IPS-15b (cell line): ENCODE measurements at regions not wholly inside any gene's neighbourhood (a gene's known extent, or its start where the extent isn't known, plus 50 kb on each side); places are given as distances from the start of the nearest gene placed in this dataset.
"Not testable (repeated sequence)": the region's sequence is repeated elsewhere in the genome, so short reads cannot be mapped to it uniquely, and the experiment has no call there.

Source experiments
- H3K27me3 ChIP-seq: one replicate; pipeline ENCODE4 v1.6.1; 2013; ENCODE audit warnings: low read length; ENCODE audit not compliant: control insufficient read depth, insufficient read depth
- H3K36me3 ChIP-seq: one replicate; pipeline ENCODE4 v1.6.1; 2013; ENCODE audit warnings: low read length; ENCODE audit not compliant: control insufficient read depth, insufficient read depth
- H3K4me1 ChIP-seq: one replicate; pipeline ENCODE4 v1.6.1; 2013; ENCODE audit warnings: mild to moderate bottlenecking, low read length; ENCODE audit not compliant: control insufficient read depth, insufficient read depth
- H3K4me3 ChIP-seq: one replicate; pipeline ENCODE4 v1.5.1; 2013; ENCODE audit warnings: low read depth, low read length
- H3K9ac ChIP-seq: one replicate; pipeline ENCODE4 v1.6.1; 2013; ENCODE audit warnings: low read depth, mild to moderate bottlenecking, low read length
- H3K9me3 ChIP-seq: one replicate; pipeline ENCODE4 v1.6.1; 2013; ENCODE audit warnings: mild to moderate bottlenecking, low read length; ENCODE audit not compliant: control insufficient read depth, insufficient read depth

DNA sequence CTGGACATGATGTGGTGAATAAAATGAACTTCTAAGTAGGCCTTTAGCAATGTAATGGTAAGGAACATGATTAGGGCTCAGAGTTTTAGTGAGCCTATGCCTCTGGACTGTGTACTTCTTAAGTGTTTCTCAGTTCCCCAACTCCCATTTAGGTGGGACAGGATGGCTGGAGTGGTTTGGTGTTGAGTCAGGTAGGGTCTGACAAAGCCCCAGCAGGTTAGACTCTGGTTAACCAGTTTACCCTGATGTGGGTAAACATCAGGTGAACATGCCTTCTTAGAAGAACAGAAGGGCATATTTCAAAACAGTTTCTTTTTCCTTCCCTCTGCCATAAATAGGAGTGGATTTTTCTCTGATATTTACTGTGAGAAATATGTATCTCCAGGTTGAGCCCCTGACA, 1548.7 kb downstream of the GRIK2 start:
- H3K4me1 ChIP-seq, result no peaks in the 10 kb centered on the region
- H3K9ac ChIP-seq, result no peak overlapping the region
- no peaks in the 10 kb centered on the region for H3K36me3 ChIP-seq
- H3K4me3 ChIP-seq, result no peak overlapping the region
- no peaks in the 10 kb centered on the region for H3K27me3 ChIP-seq
- H3K9me3 ChIP-seq, result no peaks in the 10 kb centered on the region

- Histone ChIP-seq H3K9me3 (no peaks in the 10 kb centered on the region), H3K4me3 (no peak overlapping the region), H3K36me3 (no peaks in the 10 kb centered on the region), H3K4me1 (no peaks in the 10 kb centered on the region), H3K9ac (no peak overlapping the region), H3K27me3 (no peaks in the 10 kb centered on the region)
Measured at GRCh38 chr6:102936959-102937358, 1543.5 kb downstream of the GRIK2 start.

GRCh38 chr6:102928109-102928508, 1534.6 kb downstream of the GRIK2 start:
- Histone ChIP-seq H3K4me3 (no peak overlapping the region), H3K9me3 (no peaks in the 10 kb centered on the region), H3K4me1 (no peaks in the 10 kb centered on the region), H3K9ac (no peak overlapping the region), H3K27me3 (no peaks in the 10 kb centered on the region), H3K36me3 (no peaks in the 10 kb centered on the region)

DNA sequence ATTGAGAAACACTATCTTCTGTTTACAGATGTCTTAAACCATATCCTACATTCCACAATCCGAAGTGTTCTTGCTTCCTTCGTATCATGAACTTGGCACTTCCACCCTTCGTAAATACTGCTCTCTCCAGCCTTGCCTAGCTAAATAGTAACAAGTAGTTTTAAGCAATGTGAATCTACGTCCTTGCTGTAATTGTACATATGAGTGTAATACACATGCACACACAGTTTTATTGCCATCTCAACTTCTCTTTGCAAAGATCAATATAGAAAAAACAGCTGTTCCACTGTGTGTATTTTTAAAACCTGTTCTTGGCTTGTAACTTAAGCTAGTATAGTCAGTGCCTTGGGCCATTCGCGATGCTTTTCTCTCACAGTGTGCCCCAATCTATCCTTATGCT, 1524.7 kb downstream of the GRIK2 start:
- Histone ChIP-seq H3K4me1 (no peaks in the 10 kb centered on the region), H3K27me3 (no peaks in the 10 kb centered on the region), H3K36me3 (no peaks in the 10 kb centered on the region), H3K9ac (no peak overlapping the region), H3K4me3 (no peak overlapping the region), H3K9me3 (no peaks in the 10 kb centered on the region)

- Histone ChIP-seq H3K9ac (no peak overlapping the region), H3K4me1 (no peaks in the 10 kb centered on the region), H3K9me3 (no peaks in the 10 kb centered on the region), H3K27me3 (no peaks in the 10 kb centered on the region), H3K36me3 (no peaks in the 10 kb centered on the region), H3K4me3 (no peak overlapping the region)
Measured at GRCh38 chr6:102911571-102911970, 1518.1 kb downstream of the GRIK2 start.

- not testable (repeated sequence) for H3K4me1 ChIP-seq, H3K27me3 ChIP-seq, H3K9ac ChIP-seq, H3K36me3 ChIP-seq, H3K4me3 ChIP-seq, H3K9me3 ChIP-seq
Measured at GRCh38 chr6:102910701-102911139, 1517.2 kb downstream of the GRIK2 start.

DNA sequence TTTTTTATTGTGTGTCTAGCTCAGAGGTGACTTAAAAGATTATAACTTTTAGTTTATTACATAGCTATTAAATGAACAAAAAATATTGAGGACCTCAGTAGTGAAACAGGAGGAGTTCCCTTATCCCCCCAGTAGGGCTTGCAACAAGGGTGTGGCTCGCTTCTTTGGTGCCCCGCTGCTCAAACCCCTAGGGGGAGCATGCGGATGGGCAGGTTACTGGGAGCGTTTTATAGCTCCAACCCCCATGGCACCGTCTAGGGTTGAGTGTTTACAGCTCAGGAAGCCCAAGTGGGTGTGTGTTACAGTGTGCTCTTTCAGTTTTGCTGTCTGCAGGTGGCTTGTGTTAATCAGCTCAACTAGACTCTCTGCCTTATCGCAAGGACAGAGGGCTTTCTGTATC, 1513.7 kb downstream of the GRIK2 start:
- Histone ChIP-seq H3K27me3 (no peaks in the 10 kb centered on the region), H3K36me3 (no peaks in the 10 kb centered on the region), H3K4me3 (no peak overlapping the region), H3K9ac (no peak overlapping the region), H3K9me3 (no peaks in the 10 kb centered on the region), H3K4me1 (no peaks in the 10 kb centered on the region)

DNA sequence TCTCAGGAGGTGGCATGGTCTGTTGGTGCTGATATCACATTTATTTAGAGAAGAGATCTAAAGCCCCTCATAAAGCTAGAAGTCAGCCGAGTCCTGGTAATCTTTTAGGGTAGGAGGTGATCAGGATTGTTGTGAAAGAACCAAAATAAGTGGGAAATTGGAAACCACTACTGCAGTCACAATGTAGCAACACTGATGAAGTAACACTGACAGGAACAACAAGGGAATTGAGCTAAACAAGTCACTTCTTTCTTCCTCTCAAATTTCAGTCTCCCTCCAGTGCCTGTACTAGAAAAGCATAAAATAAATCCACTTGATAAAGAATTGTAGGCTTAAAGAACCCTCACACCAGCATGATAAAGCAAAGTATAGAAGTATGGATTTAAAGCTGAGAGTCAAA, 1509.0 kb downstream of the GRIK2 start:
- H3K36me3 ChIP-seq, result no peaks in the 10 kb centered on the region
- H3K27me3 ChIP-seq, result no peaks in the 10 kb centered on the region
- no peaks in the 10 kb centered on the region for H3K9me3 ChIP-seq
- no peak overlapping the region for H3K4me3 ChIP-seq
- H3K9ac ChIP-seq, result no peak overlapping the region
- H3K4me1 ChIP-seq, result no peaks in the 10 kb centered on the region

- Histone ChIP-seq H3K9ac (no peak overlapping the region), H3K4me3 (no peak overlapping the region), H3K36me3 (no peaks in the 10 kb centered on the region), H3K27me3 (no peaks in the 10 kb centered on the region), H3K4me1 (no peaks in the 10 kb centered on the region), H3K9me3 (no peaks in the 10 kb centered on the region)
Measured at GRCh38 chr6:102895683-102896082, 1502.2 kb downstream of the GRIK2 start.

DNA sequence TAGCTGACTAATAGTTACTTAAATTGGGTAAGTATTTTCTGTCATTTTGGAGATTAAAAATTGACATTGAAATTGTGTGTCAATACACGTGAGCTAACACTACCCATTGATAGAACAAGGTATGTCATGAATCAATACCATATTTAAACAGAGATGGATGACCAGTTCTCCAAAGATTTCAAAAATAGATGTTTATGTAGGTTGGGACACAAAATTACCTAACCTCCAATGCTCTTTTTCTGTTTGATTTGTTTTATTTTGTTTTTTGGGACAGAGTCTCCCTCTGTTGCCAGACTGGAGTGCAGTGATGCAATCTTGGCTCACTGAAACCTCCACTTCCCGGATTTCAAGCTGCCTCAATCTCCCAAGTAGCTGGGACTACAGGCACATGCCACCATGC, 1491.7 kb downstream of the GRIK2 start:
- Histone ChIP-seq H3K9ac (no peak overlapping the region), H3K4me1 (no peaks in the 10 kb centered on the region), H3K36me3 (no peaks in the 10 kb centered on the region), H3K9me3 (no peaks in the 10 kb centered on the region), H3K4me3 (no peak overlapping the region), H3K27me3 (no peaks in the 10 kb centered on the region)

GRCh38 chr6:102853249-102853955, 1459.9 kb downstream of the GRIK2 start:
- Histone ChIP-seq H3K4me1 (no peaks in the 10 kb centered on the region), H3K27me3 (no peaks in the 10 kb centered on the region), H3K36me3 (no peaks in the 10 kb centered on the region), H3K4me3 (no peak overlapping the region), H3K9ac (no peak overlapping the region), H3K9me3 (no peaks in the 10 kb centered on the region)

DNA sequence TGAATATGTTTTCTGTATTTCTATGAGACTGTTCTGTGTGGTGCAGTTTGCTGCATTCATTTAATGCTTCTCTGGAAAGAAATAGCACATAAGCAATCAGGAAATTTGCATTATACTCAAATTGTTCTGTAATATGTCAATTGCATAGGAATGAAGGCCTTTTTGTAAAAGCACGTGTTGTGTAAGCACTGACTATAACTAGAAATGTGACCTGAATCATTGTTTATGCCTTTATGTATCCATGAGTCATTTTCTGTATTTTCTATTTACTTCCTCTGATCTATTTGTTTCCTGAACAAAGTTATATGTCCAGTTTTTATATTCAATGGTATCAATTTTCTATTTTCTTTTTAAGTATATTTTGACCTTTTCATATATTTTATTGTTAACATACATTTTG, 1455.3 kb downstream of the GRIK2 start:
- no peaks in the 10 kb centered on the region for H3K9me3 ChIP-seq
- H3K9ac ChIP-seq, result no peak overlapping the region
- H3K4me3 ChIP-seq, result no peak overlapping the region
- H3K27me3 ChIP-seq, result no peaks in the 10 kb centered on the region
- no peaks in the 10 kb centered on the region for H3K4me1 ChIP-seq
- no peaks in the 10 kb centered on the region for H3K36me3 ChIP-seq
